Panc1 (cell line): ENCODE measurements at regions not wholly inside any gene's neighbourhood (a gene's known extent, or its start where the extent isn't known, plus 50 kb on each side); places are given as distances from the start of the nearest gene placed in this dataset.

ENCODE experiments used
- ATAC-seq: fragments of 200-7000 bp; cut with Tn5 transposase; 2 replicates; pipeline ENCODE4 v1.9.1; 2020; ENCODE audit warnings: mild to moderate bottlenecking, moderate library complexity
- BruUV-seq: library from RNA; stranded (reverse); fragments of 400-500 nt; replicated peaks from 2 replicates; lab custom pipeline; 2021; lab: Mats Ljungman, UMichigan
- CTCF ChIA-PET: fragments of 300-600 bp; sonication (Branson Sonifier 250); formaldehyde crosslinking; loops from one replicate; lab custom pipeline; 2022; ENCODE audit warnings: antibody characterized with exemption; lab: Charles Lee
- POLR2A ChIA-PET: fragments of 300-600 bp; sonication (Branson Sonifier 250); formaldehyde crosslinking; loops from one replicate; lab custom pipeline; 2022; ENCODE audit warnings: antibody characterized with exemption; lab: Charles Lee
- DNase-seq: peaks from one replicate; pipeline ENCODE4 v3.0.0-alpha.2; 2010; ENCODE audit warnings: low read depth, low spot score
- H3K27ac ChIP-seq: 2 replicates; pipeline ENCODE4 v1.5.1; 2011; ENCODE audit warnings: mild to moderate bottlenecking, low read length, inconsistent platforms
- H3K27me3 ChIP-seq: fragments of 200-500 bp; sonication (Bioruptor generic); 2 replicates; pipeline ENCODE4 v1.6.0; 2014; ENCODE audit warnings: low read length, inconsistent platforms; ENCODE audit not compliant: control insufficient read depth, insufficient read depth
- H3K36me3 ChIP-seq: fragments of 200-500 bp; sonication (Bioruptor generic); 2 replicates; pipeline ENCODE4 v1.5.1; 2014; ENCODE audit warnings: inconsistent platforms, mild to moderate bottlenecking, low read length, moderate library complexity; ENCODE audit not compliant: control insufficient read depth, insufficient read depth
- H3K4me1 ChIP-seq: 2 replicates; pipeline ENCODE4 v1.5.1; 2011; ENCODE audit warnings: inconsistent platforms, mild to moderate bottlenecking, low read length, moderate library complexity; ENCODE audit not compliant: control insufficient read depth, insufficient read depth
- H3K4me3 ChIP-seq, 2 experiments: 2 replicates each; pipeline ENCODE4 v1.5.1; 2011 to 2012; ENCODE audit warnings: low read depth in 2 of 2, low read length in 2 of 2, mild to moderate bottlenecking in 2 of 2, inconsistent platforms in 1 of 2, moderate library complexity in 1 of 2
- H3K9me3 ChIP-seq: fragments of 200-500 bp; sonication (Bioruptor generic); 2 replicates; pipeline ENCODE4 v1.5.1; 2014; ENCODE audit warnings: low read depth, mild to moderate bottlenecking, inconsistent platforms, low read length, moderate library complexity; ENCODE audit not compliant: control insufficient read depth, insufficient read depth
- POLR2AphosphoS5 ChIP-seq: IDR thresholded peaks from 2 replicates; pipeline ENCODE4 v1.6.1; 2012; ENCODE audit warnings: mild to moderate bottlenecking, low read depth, low read length, moderate library complexity
- REST ChIP-seq, 2 experiments: IDR thresholded peaks; 2 replicates each; pipeline ENCODE4 v1.6.1; 2011 to 2012; ENCODE audit warnings: low read depth in 2 of 2, control low read depth in 1 of 2, low read length in 1 of 2, mild to moderate bottlenecking in 1 of 2, moderate library complexity in 1 of 2; ENCODE audit not compliant: insufficient read depth in 1 of 2
- SIN3A ChIP-seq: IDR thresholded peaks from 2 replicates; pipeline ENCODE4 v1.6.1; 2012; ENCODE audit warnings: low read depth, mild to moderate bottlenecking, low read length, moderate library complexity, borderline replicate concordance; ENCODE audit not compliant: insufficient read depth
- TCF7L2 ChIP-seq: IDR thresholded peaks from 2 replicates; pipeline ENCODE4 v1.6.1; 2011; ENCODE audit warnings: mild to moderate bottlenecking, low read depth, low read length, inconsistent platforms
- in situ Hi-C: cut with HindIII; loops from 2 replicates; pipeline ENCODE4 v1.10.0; 2016; ENCODE audit warnings: low sequenced_read_pairs, low pct_unique_long_range_greater_than_20kb
- intact Hi-C: fragments of 100-400 bp; cut with micrococcal nuclease; formaldehyde crosslinking; loops from one replicate; pipeline ENCODE4 v1.10.0; 2022; ENCODE audit not compliant: unreplicated experiment
- TF ChIP-seq, protein P1 (sequence below): fragments of 450-650 bp; IDR thresholded peaks from 2 replicates; pipeline ENCODE4 v1.5.1; 2017; ENCODE audit warnings: mild to moderate bottlenecking

GRCh38 chr11:45031912-45032519, 81.3 kb upstream of the TP53I11 start:
- CTCF ChIA-PET, result interaction anchor here (0.7 kb wide), 1 partner anchor 19 kb away, joined by 3 read pairs; no protein-coding TSS in a partner anchor

DNA sequence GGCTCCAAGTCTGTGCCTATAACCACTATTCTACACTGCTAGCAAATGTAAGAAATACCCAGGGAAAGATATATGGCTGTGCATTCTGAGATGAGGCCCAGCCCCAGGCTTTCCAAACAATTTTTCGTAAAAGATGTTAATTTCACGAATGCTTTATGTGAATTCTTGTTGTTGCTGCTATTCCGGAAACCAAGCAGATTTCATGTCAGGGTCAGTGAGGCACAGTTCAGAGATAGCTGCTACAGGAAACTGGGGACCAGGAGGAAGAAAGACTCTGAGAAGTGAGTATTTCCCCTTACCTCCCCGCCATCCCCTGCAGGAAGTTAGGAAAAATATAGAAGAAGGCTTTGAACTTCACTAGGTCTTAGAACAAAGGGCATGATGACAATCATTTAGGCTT, 84.7 kb upstream of the TP53I11 start:
- Histone ChIP-seq H3K27me3 (peaks cover 4% of the 10 kb centered on the region; the same call in 1 of the 2 replicates), H3K36me3 (no peaks in the 10 kb centered on the region), H3K4me1 (no peaks in the 10 kb centered on the region), H3K27ac (no peak overlapping the region), H3K4me3 (no peak overlapping the region), H3K9me3 (no peaks in the 10 kb centered on the region)
- CTCF ChIA-PET, result no interaction called here
- BruUV-seq, result no TSS peak
- DNase-seq (no peak), ATAC-seq (no peak)
- TF ChIP-seq TCF7L2 (no peak), REST (IDR thresholded peaks at IDR 0.05; ENCODE audit: insufficient read depth in 1 of 2, low read depth in 2 of 2, low read length in 1 of 2) (no peak), POLR2AphosphoS5 (no peak), SIN3A (no peak)
- TF ChIP-seq, protein P1, sequence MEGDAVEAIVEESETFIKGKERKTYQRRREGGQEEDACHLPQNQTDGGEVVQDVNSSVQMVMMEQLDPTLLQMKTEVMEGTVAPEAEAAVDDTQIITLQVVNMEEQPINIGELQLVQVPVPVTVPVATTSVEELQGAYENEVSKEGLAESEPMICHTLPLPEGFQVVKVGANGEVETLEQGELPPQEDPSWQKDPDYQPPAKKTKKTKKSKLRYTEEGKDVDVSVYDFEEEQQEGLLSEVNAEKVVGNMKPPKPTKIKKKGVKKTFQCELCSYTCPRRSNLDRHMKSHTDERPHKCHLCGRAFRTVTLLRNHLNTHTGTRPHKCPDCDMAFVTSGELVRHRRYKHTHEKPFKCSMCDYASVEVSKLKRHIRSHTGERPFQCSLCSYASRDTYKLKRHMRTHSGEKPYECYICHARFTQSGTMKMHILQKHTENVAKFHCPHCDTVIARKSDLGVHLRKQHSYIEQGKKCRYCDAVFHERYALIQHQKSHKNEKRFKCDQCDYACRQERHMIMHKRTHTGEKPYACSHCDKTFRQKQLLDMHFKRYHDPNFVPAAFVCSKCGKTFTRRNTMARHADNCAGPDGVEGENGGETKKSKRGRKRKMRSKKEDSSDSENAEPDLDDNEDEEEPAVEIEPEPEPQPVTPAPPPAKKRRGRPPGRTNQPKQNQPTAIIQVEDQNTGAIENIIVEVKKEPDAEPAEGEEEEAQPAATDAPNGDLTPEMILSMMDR, result no peak
- intact Hi-C loops (no loop called here), in situ Hi-C loops (no loop called here)
- POLR2A ChIA-PET, result no interaction called here

More at GRCh38 chr11:45031912-45032519, 81.3 kb upstream of the TP53I11 start:
- TF ChIP-seq POLR2AphosphoS5, result no peak
- no peak for TF ChIP-seq TCF7L2
- TF ChIP-seq REST (IDR thresholded peaks at IDR 0.05; ENCODE audit: insufficient read depth in 1 of 2, low read depth in 2 of 2, low read length in 1 of 2), result no peak
- TF ChIP-seq, protein P1, result no peak
- TF ChIP-seq SIN3A, result no peak
- BruUV-seq, result no TSS peak
- no peaks in the 10 kb centered on the region for H3K9me3 ChIP-seq
- ATAC-seq (no peak), DNase-seq (no peak)
- POLR2A ChIA-PET, result no interaction called here
- no peak overlapping the region for H3K4me3 ChIP-seq
- no peak overlapping the region for H3K27ac ChIP-seq
- intact Hi-C loops (no loop called here), in situ Hi-C loops (no loop called here)
- no peaks in the 10 kb centered on the region for H3K4me1 ChIP-seq
- no peaks in the 10 kb centered on the region for H3K36me3 ChIP-seq
- peaks cover 4% of the 10 kb centered on the region; the same call in 1 of the 2 replicates for H3K27me3 ChIP-seq
